Ammon's horn (tissue), 1 donor: ENCODE measurements at regions not wholly inside any gene's neighbourhood (a gene's known extent, or its start where the extent isn't known, plus 50 kb on each side); places are given as distances from the start of the nearest gene placed in this dataset.

Experiments used
- DNase-seq: peaks from one replicate; pipeline ENCODE4 v3.0.0-alpha.2; 2016; ENCODE audit warnings: low spot score

DNA sequence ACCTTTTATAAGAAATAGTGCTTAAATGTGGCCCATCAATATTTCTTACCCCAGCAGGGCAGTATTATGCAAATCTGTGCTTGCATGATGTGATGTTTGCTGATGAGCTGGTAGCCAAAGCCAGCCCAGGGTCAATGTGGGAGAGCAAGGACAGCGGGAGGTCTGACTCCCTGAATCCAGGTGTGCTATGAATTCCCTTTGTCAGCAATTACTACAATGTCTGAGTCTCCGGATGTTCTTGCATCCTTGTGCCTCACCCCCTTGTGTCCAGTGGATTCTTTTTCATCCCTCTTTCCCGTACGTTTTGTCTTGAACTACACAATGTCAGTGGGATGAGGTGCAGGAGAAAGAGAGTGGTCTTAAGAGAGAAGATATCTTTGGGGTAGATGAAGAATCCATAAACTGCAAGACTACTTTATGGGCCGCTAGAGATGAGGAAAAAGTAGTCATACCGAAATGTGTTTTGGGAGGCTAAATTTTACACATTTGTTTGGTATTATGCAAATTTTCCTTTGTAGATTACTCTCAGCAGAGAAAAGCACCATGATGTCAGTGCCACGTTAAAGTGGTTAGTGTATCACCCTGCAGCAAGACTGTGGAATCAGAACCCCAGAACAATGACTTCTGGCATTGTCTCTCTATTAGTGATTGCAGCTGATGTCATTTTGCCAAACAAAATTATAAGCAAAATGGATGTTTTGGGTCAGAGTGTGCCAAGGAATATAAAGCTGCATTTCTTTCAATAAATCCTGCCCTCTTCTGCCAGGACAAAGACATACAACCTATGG, 53.5 kb upstream of the TSHZ3 start:
- DNase-seq: no peak

DNA sequence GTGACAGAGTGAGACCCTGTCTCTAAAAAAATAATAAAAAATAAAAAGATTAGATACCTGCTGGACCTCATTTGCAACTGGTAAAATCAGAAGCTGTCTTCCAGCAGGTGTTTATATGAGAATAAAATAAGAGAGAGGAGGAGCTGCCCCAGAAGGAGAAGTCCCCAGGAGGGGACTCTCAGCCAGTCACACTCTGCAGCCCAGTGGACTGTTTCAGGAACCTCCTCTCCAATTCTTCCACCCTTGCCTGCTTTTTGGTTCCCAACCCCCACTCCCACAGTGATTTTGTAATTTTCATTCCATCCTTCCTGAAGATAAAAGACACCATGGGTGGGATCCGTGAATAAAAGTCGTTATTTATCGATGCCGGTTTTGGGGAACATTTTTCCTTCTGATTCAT, 56.9 kb upstream of the TSHZ3 start:
- DNase-seq: no peak

DNA sequence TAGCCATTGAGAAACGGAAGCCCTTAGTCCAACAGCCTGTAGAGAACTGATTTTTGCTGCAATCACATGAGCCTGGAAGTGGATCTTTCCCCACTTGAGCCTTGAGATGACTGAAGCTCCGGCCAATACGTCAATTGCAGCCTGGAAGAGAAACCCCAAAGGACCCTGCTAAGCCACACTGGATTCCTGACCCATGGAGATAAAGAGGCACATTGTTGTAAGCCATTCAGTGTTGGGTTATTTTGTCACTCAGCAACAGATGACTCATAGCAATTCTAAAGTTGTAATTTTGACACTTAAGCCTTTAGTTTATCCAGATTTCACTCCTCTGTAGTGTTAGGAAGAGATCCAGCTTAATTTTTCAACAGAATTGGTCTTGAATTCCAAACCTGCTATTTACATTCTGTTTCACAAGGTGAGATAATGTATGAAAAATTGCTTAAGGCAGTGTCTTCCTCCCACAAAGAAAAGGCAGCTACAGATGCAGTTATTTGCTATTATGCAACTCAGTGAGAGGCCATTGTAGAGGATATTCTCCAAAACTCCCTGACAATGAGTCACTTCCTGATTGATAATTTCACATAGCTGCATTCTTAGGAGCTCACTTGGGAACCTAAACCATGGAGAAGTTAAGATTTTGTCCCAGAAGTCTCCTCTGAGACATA, 59.4 kb upstream of the TSHZ3 start:
- no peak for DNase-seq

DNA sequence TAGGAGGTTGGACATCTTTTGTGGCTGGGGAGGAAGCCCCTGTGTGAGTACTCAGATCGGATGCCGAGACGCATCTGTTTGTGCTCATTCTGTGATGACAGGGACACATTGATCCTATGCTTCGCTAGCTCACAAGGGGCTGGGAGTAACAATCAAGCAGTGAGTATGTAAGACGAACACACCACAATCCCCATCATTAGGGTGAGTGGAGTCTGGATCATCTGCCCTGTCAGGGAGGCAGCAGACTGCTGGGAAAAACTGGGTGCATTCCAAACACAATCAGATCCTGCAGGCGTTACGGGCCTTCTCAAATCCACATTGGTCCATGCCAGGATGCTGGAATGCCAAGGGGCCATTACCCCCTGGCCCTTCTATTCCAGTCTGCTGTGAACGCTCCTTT, 64.1 kb upstream of the TSHZ3 start:
- no peak for DNase-seq

DNA sequence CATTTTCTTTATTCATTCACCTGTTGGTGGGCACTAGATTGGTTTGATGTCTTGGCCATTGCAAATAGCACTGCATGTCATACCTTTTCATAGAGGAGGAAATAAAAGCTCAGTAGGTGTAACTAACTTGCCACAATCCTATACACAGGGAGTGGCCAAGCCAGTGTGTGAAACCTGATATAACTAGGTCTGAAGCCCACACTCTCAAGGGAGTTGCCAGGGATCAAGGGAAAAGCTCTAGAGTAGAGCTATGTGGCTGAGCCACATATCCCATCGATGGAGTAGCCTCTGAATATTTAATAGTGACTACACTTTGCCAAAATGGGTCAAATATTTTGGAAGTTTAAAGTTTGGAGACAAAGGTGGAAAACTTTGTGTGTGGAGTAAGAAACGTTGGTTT, 66.1 kb upstream of the TSHZ3 start:
- DNase-seq: no peak

DNA sequence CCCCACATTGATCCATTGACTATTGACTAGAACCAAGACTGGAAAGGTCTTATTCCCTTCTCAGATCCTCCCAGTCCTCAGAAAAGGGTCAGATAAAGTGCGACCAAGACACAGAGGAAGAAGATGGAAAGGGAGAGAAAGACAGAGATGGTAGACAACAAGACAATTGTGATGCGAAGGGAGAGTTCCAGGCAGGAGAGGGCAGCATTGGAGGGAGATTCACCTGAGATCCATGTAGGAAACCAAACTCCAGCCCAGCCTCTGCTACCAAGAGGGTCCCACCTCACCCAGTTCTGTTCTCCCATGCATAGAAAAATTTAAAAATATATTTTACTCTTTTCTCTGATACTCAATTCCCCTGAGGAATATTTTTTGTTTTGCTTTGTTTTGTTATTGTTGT, 67.3 kb upstream of the TSHZ3 start:
- no peak for DNase-seq

DNA sequence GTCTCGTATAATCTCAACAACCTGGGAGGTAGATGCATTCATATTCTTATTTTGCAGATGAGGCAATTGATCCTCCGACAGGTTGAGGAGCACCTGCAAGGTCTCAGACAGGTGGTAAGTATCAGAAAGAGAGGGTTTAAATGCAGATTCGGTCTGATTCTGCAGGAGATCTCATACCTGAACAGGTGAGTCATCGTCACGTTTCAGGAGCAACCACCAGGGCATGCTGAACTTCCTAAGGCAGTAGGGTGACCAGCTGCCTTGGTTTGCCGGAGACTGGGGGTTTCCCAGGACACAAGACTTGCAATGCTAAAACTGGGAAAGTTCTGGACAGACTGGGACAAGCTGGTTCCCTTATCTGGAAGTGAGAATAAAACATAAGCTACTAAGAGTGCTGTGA, 68.8 kb upstream of the TSHZ3 start:
- no peak for DNase-seq

DNA sequence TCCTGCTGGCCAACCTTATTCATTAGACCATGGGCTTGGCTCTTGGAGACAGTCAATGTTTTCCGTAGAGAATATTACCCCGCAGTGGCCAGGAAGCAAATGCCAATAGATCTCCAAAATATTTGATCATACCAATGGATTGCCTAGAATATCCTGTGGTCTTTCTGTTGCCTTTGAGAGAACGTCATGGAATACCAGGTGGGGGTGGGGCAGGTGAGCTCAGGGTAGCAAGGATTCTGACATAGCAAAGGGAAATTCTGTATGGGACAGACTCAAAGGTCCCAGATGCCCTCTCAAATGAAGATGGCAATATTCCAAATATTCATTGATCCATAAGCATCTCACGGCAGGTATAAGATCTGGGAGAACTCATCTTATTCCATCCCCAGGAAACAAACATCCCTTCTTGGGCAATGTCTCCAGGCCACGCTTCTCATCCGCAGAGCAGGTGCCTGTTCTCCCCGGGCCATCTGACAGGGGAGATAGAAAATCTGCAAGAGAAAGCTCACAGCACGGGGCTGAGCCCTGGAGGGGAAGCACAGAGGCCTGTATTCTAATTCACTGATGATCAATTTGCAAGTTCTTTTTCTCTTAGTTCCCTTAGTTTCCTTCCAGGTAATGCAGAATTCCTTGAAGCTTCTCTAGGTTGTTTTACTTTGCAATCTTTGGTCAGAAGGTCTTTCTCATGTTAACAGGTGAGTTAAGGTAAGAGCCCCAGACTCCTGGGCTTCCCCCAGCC, 69.6 kb upstream of the TSHZ3 start:
- DNase-seq: no peak

DNA sequence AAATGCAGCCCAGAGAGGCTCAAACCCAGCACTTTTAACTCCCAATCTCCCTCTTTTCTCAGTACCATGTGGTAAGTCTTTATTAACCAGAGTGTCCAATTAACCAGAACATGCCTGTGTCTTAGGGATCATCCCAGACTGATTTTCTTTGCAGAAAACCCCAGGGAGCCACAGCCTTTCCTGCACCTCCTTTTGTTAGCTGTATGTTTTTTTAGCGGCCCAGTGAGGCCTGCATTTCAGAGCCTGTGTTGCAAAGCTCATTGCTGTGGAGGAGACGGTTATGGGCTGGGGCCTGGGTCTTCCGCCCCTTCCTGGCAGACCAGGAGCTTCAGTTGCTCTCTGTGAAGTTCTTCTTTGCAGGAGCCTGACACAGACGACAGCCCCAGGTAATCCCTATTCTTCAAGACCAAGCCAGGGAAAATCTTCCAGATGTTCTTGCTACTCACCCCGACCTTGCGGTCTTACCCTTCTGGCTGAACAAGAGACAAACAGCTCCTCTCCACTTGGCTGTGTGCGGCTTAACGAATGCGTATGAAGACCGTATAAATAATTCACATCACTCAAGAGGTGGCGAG, 70.7 kb upstream of the TSHZ3 start:
- DNase-seq: no peak

DNA sequence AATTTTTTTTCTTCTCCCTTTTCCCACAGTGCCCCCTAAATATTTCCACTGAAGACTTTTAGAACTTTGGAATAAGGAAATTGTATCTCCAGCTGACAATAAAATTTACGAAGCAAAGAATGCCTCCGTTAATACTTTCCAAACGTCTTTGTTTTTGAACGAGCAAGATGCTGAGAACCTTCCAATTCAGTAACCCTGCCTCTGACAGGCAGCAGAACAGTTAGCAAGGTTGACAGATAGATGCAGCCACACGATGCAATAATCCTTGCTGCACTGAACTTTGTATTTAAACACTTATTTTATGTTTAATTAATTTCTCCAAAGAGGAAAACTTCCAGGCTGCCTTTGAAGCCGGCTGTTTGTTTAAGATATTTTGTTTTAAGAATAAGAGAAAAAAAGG, 71.8 kb upstream of the TSHZ3 start:
- DNase-seq: no peak

DNA sequence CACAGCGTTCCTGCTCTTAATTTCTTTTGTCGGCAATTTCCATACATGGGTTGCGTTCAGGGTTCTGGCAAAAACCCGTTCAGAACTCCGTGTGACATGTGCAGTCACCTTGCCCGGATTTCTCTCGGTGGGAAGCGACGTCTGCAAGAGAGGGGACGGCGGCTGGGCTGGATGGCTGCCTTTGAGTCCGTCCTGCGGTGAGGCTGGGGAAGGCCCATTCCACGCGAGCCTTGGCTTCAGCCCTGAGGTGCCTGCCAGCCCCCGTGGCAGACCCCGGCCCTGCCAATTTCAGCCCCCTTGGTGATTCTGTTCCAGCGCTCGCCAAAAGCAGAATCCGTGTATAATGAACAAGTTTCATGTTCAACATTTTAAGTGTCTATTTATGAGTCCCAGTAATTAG, 72.6 kb upstream of the TSHZ3 start:
- DNase-seq: no peak

DNA sequence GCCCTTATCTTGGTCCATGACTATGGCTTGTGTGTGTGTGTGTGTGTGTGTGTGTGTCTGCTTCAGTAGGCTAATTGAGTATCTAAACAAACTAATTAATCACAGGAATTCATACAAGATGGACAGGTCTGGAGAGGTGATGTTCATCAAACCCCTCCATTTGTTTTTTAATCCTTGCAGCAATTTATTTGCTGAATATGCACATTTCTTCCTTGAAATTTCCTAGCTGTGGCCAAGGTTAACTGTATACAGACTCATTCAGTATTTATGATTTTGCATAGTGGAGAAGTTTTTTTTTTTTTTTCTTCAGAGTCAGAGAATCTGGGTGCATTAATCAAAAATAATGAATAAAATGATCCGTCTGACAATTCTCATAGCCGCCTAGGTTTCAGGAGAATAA, 74.7 kb upstream of the TSHZ3 start:
- no peak for DNase-seq

DNA sequence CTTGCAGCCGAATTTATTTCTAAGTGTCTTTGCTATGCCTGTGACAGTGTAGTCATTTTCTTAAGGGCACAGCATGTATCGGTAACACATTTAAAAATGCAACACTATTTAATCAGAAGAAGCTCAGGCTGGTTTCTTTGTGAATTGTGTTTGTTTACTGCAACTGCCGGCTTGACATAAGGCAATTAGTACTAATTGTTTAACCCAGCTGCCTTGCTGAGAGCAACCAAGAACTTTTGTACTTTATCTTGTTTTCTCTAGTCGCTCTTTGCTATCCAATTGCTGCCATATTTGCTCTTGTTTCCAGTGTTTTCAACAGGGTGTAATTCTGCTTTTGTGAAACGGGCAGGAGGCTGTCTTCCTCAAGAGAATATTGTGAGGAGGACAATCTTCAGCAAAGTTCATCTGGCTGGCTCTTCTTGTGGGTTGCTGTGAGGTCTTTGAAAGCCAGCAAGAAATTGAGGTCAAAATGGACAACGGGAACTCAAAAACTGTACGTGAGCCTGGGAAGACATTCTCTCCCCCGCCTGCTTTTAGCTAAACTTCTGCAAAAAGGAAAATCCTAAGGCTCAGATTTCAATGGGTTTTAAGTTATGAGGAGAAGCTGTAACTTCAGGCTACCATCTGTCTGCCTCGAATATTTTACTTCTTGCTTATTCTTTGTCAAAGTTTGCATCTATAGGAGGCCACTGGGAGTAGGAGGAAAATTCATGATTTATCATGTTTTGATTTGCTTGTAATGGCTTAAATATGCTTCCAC, 75.8 kb upstream of the TSHZ3 start:
- no peak for DNase-seq

DNA sequence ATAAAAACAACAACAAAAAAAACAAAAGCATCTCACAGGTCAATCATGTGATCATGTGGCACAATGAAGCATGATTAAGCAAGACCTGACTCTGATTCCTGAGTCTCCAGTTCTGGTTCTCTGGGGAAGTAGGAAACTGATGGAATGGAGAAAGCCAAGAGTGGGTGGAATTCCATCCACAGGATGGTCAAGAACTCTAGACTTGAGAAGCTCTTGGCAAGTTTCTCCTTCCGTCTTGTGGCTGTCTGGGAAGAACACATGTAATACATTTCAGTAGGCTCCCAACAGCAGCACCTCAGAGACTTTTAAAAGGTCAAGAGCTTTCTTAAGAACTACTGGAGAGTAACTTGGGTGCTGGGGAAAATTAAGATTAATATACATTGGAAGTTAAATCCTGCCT, 78.6 kb upstream of the TSHZ3 start:
- no peak for DNase-seq

DNA sequence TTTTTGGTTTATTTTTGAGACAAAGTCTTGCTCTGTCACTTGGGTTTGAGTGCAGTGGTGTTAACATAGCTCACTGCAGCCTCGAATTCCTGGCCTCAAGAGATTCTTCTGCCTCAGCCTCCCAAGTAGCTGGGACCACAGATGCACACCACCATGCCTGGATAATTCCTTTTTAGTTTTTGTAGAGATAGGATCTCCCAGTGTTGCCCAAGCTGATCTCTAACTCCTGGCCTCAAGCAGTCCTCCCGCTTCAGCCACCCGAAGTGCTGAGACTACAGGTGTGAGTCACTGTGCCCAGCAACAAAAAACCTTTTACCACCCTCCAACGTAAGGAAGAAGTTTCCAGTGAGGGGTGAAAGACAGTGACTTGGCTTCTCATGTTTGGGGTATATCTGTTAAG, 81.1 kb upstream of the TSHZ3 start:
- no peak for DNase-seq

DNA sequence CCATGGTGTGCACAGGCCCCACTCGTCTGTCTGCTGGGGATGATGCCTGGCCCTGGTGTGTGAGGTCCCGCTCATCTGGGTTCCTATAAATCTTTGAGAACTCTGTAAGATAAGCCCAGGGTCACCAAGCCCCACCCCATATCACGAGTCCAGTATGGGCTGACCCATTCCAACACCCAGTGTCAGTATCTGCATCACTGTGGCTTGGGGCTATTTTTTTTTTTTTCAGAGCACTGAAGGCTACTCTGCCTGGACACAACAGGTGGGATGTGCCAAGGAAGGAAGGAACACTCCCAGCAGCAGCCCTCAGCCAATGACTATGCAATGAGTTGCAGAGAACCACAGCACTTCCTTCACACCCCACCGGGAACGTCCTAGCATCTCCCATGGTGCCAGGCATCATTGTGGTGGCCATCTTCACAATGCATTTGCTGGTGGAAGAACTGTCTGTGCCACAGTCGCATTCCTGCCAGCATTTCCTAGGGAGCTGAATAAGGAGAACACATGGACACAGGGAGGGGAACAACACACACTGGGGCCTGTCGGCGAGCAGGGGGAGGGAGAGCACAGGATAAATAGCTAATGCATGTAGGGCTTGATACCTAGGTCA, 83.1 kb upstream of the TSHZ3 start:
- no peak for DNase-seq

DNA sequence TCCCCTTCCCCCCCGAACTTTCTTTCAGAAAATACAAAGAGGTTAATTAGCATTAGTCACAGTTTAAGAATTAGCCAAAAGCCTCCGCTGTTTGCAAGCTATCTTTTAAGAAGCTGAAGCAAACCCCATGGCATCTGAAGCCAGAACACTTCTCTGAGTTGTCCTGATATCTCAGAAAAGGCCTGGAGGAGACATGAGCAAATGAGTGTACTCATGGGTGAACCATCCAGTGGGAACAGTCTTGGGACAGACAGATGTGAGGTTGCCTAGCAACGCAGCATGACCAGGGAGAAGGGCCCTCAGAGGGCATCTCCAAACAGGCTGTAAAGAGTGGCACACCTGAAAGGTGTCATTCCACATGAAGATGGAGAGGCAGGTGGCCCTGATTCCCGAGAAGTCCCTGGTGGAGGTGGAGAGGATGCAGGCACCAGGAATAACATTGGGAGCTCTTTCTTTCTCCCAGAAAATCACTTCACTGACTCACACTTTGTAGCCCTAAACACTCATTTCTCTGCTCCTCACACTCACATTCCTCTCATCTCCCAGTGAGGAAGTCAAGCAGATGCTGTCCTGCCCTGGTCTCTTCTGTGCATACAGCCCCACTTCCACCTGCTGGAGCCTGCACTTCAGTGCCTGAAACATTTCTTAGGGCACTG, 87.0 kb upstream of the TSHZ3 start:
- DNase-seq: no peak

DNA sequence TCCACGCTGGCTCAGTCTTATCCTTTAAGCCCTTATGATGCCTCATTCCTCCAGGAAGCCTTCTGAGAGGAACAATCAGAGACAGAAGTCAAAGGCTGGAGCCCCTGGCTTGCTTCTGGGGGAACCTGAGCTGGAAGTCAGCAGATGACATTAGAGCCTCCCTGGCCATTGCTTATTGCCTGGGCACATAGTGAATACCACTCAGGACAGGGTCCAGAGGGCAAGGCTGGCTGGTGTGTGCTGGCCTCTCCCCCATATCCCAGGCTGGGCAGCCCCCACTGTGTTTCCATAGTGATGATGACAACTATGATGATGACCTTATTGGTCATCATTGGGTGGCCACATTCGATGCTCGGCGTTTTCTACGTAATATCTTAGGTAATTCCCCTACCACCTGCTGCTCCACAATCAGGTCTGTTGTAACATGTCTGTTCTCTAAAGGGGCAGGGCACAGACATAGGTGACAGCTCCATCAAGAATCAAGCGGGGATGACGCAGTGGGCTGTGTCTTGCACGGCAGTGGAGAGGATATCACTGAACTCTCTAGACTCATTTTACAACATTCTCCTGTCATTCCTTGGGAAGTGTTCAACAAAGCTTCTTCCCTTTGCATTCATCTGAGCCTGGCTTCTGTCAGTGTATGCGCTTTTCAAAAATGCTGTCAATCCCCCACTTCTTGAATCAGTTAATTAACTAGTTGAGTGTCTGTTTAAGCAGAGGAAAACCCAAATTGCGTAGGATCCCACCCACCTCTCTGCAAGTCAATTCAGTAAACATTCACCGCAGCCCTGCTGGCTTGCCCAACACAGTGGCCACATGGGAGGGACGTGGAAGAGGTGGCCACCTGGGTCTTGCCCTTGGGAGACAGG, 89.4 kb upstream of the TSHZ3 start:
- no peak for DNase-seq

DNA sequence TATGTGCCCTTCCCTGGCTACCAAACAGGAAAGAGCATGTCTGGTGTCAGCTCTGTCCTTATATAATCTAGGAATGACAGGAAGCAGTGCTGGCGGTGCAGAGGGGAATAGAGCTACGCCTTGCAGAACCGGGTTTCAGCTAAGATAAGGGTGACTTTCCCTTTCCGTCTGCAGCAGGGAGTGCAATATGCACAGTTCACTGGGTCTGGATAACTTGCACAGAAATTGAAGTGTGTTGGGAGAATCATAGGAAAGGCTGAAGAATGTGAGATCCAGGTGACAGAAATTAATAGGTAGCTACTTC, 90.0 kb upstream of the TSHZ3 start:
- DNase-seq: no peak

DNA sequence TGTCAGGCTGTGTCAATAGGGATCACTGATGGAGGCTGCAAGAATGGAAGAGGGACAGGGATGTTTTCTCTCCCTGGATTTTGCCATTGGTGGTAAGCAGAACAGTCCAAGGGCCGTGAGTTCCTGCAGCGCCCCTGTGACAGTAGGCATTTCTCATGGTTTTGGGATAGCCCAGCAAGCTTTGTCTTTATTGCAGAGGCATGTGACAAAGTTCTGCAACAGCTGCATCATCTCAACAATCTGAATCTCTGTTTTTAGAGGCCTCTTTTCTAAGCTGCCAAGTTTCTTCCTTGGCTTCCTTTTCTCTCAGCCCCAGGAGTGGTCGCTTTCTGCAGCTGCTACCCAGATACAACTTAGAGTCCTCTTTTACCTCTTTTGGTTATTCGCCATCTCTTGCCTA, 95.7 kb upstream of the TSHZ3 start:
- DNase-seq: no peak
